Upper lobe of left lung (tissue), 4 donors: ENCODE measurements at regions not wholly inside any gene's neighbourhood (a gene's known extent, or its start where the extent isn't known, plus 50 kb on each side); places are given as distances from the start of the nearest gene placed in this dataset.

ENCODE experiments used
- POLR2A ChIP-seq, 4 donors: fragments of 450-650 bp; IDR thresholded peaks; one replicate each; pipeline ENCODE4 v1.5.1; 2016 to 2017; ENCODE audit warnings: antibody characterized with exemption in 4 of 4, mild to moderate bottlenecking in 2 of 4
- POLR2AphosphoS5 ChIP-seq, 2 donors: sonication (generic); formaldehyde crosslinking; IDR thresholded peaks; one replicate each; pipeline ENCODE4 v1.5.1; 2017; ENCODE audit warnings: antibody characterized with exemption in 2 of 2
- TF ChIP-seq, protein P1 (sequence below), 6 experiments: fragments of 450-650 bp in 4 of 6; fragments of 200-600 bp in 2 of 6; sonication (generic) in 2 of 6; IDR thresholded peaks; one replicate each; pipeline ENCODE4 v1.5.1; 2016 to 2019; ENCODE audit warnings: antibody characterized with exemption in 6 of 6

GRCh38 chr10:118939211-118940007, 90.1 kb upstream of the NANOS1 start:
- TF ChIP-seq POLR2A (IDR thresholded peaks at IDR 0.05) (no peak), POLR2AphosphoS5 (IDR thresholded peaks at IDR 0.05) (no peak)
- TF ChIP-seq, protein P1, sequence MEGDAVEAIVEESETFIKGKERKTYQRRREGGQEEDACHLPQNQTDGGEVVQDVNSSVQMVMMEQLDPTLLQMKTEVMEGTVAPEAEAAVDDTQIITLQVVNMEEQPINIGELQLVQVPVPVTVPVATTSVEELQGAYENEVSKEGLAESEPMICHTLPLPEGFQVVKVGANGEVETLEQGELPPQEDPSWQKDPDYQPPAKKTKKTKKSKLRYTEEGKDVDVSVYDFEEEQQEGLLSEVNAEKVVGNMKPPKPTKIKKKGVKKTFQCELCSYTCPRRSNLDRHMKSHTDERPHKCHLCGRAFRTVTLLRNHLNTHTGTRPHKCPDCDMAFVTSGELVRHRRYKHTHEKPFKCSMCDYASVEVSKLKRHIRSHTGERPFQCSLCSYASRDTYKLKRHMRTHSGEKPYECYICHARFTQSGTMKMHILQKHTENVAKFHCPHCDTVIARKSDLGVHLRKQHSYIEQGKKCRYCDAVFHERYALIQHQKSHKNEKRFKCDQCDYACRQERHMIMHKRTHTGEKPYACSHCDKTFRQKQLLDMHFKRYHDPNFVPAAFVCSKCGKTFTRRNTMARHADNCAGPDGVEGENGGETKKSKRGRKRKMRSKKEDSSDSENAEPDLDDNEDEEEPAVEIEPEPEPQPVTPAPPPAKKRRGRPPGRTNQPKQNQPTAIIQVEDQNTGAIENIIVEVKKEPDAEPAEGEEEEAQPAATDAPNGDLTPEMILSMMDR (IDR thresholded peaks at IDR 0.05), result no peak
